WERI-Rb-1 (cell line): ENCODE measurements at regions not wholly inside any gene's neighbourhood (a gene's known extent, or its start where the extent isn't known, plus 50 kb on each side); places are given as distances from the start of the nearest gene placed in this dataset.

Source experiments
- DNase-seq: peaks from one replicate; pipeline ENCODE4 v3.0.0-alpha.2; 2020
- H3K27ac ChIP-seq: fragments of 250-450 bp; sonication (Bioruptor Pico); 2 replicates; pipeline ENCODE4 v1.5.1; 2020; ENCODE audit warnings: mild to moderate bottlenecking, moderate library complexity
- H3K27me3 ChIP-seq: fragments of 250-450 bp; sonication (Bioruptor Pico); 2 replicates; pipeline ENCODE4 v1.5.1; 2021; ENCODE audit warnings: mild to moderate bottlenecking, low read depth, moderate library complexity; ENCODE audit not compliant: insufficient read depth, severe bottlenecking
- H3K36me3 ChIP-seq: fragments of 250-450 bp; sonication (Bioruptor Pico); 2 replicates; pipeline ENCODE4 v1.5.1; 2020; ENCODE audit warnings: mild to moderate bottlenecking, moderate library complexity
- H3K4me3 ChIP-seq: 2 replicates; pipeline ENCODE4 v1.5.1; 2011; ENCODE audit warnings: low read depth, mild to moderate bottlenecking, control low read depth, low read length
- H3K9me3 ChIP-seq: fragments of 250-450 bp; sonication (Bioruptor Pico); 2 replicates; pipeline ENCODE4 v1.5.1; 2021; ENCODE audit warnings: mild to moderate bottlenecking, moderate library complexity; ENCODE audit not compliant: severe bottlenecking
- CTCF ChIP-seq: IDR thresholded peaks from 2 replicates; pipeline ENCODE4 v1.5.1; 2011; ENCODE audit warnings: low read depth, mild to moderate bottlenecking, control low read depth, inconsistent platforms, low read length

GRCh38 chr9:580652-581342 is 260.7 kb upstream of the DMRT1 start:
- H3K4me3 ChIP-seq = no peak overlapping the region
- no peak overlapping the region for H3K27ac ChIP-seq
- H3K9me3 ChIP-seq = peaks cover 4% of the 10 kb centered on the region
- no peaks in the 10 kb centered on the region for H3K27me3 ChIP-seq
- peaks cover 9% of the 10 kb centered on the region; the same call in 1 of the 2 replicates for H3K36me3 ChIP-seq
- no peak for DNase-seq
- no peak for TF ChIP-seq CTCF

- no peak overlapping the region for H3K4me3 ChIP-seq
- peak; percentile 51 for TF ChIP-seq CTCF
- H3K36me3 ChIP-seq = peaks cover 7% of the 10 kb centered on the region; the same call in 1 of the 2 replicates
- H3K27me3 ChIP-seq = no peaks in the 10 kb centered on the region
- H3K9me3 ChIP-seq = peaks cover 4% of the 10 kb centered on the region
- H3K27ac ChIP-seq = no peak overlapping the region
- peak; percentile 26 for DNase-seq
Measured at GRCh38 chr9:581673-582497, 259.6 kb upstream of the DMRT1 start.

GRCh38 chr9:582775-583174 is 258.7 kb upstream of the DMRT1 start:
- H3K9me3 ChIP-seq = peaks cover 4% of the 10 kb centered on the region
- H3K27me3 ChIP-seq = no peaks in the 10 kb centered on the region
- no peak overlapping the region for H3K4me3 ChIP-seq
- no peak for DNase-seq
- H3K36me3 ChIP-seq = peaks cover 4% of the 10 kb centered on the region; the same call in 1 of the 2 replicates
- no peak for TF ChIP-seq CTCF
- no peak overlapping the region for H3K27ac ChIP-seq

GRCh38 chr9:587527-587926 is 254.0 kb upstream of the DMRT1 start:
- Histone ChIP-seq H3K27ac (no peak overlapping the region), H3K9me3 (no peaks in the 10 kb centered on the region), H3K27me3 (no peaks in the 10 kb centered on the region), H3K36me3 (peaks cover 4% of the 10 kb centered on the region), H3K4me3 (no peak overlapping the region)
- DNase-seq = no peak
- no peak for TF ChIP-seq CTCF

GRCh38 chr9:588981-589380 is 252.5 kb upstream of the DMRT1 start:
- TF ChIP-seq CTCF = no peak
- peaks cover 4% of the 10 kb centered on the region for H3K36me3 ChIP-seq
- H3K27ac ChIP-seq = no peak overlapping the region
- H3K27me3 ChIP-seq = no peaks in the 10 kb centered on the region
- H3K9me3 ChIP-seq = no peaks in the 10 kb centered on the region
- peak; percentile 23 for DNase-seq
- no peak overlapping the region for H3K4me3 ChIP-seq
